Kasumi-1 (cell line): ENCODE measurements at regions not wholly inside any gene's neighbourhood (a gene's known extent, or its start where the extent isn't known, plus 50 kb on each side); places are given as distances from the start of the nearest gene placed in this dataset.
A peak's percentile ranks its signal among the peaks of the same experiment; 100 is the strongest.
"Not testable (repeated sequence)": the region's sequence is repeated elsewhere in the genome, so short reads cannot be mapped to it uniquely, and the experiment has no call there.

ENCODE experiments used
- DNase-seq, 2 experiments: peaks; one replicate each; lab custom pipeline; 2025; lab: John Stamatoyannopoulos, UW

DNA sequence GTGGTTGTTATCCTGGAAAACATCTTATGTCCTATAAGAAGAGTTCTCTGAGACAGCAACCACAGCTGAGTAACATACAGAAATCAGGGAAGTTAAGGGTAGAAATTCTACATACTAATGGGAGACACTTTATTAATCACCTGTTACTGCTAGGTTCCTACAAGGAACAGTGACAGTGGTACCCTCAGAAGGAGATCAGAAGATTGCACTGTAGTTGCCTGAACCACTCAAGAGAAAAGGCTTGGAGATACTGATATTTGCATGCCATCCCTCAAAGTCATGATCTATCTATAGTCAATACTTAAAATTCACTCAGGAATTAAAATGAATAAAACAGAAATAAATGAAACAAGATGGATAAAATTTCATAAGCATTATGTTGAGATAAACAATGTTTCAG lies 136.0 kb downstream of the LMLN start:
- no peak for DNase-seq

DNA sequence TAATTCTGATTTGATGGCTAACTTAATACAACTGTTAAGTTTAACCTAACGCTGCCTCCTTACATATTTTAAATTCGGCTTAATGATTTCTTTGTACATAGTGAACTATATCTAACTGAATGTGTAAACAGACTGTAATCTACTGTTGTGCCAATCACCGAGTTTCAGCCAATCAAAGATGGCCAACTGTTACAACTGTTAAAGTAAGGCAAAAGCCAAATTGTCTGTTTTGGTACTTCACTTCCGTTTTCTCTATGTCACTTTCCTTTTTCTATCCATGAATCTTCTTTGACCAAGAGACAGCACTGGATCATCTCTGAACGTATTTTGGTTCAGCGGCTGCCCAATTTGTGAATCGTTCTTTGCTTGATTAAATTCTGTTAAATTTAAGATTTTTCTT lies 137.0 kb downstream of the LMLN start:
- no peak for DNase-seq

DNA sequence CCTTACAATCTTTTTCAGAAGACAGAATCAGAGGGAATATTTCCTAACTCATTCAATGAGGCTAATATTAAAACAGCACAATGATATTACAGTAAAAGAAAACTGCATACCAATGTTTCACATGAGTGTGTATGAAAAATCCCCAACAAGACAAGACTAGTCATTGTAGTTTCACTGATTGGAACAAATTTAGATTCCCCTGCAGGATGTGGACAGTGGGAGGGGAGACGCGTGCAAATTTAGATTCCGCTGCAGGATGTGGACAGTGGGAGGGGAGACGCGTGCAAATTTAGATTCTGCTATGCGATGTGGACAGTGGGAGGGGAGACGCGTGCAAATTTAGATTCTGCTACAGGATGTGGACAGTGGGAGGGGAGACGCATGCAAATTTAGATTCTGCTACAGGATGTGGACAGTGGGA lies 138.7 kb downstream of the LMLN start:
- peak; percentile 28 to 35 for DNase-seq

DNA sequence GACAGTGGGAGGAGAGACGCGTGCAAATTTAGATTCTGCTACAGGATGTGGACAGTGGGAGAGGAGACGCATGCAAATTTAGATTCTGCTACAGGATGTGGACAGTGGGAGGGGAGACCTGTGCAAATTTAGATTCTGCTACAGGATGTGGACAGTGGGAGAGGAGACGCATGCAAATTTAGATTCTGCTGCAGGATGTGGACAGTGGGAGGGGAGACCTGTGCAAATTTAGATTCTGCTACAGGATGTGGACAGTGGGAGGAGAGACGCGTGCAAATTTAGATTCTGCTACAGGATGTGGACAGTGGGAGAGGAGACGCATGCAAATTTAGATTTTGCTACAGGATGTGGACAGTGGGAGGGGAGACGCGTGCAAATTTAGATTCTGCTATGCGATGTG lies 143.1 kb downstream of the LMLN start:
- DNase-seq: not testable (repeated sequence)

DNA sequence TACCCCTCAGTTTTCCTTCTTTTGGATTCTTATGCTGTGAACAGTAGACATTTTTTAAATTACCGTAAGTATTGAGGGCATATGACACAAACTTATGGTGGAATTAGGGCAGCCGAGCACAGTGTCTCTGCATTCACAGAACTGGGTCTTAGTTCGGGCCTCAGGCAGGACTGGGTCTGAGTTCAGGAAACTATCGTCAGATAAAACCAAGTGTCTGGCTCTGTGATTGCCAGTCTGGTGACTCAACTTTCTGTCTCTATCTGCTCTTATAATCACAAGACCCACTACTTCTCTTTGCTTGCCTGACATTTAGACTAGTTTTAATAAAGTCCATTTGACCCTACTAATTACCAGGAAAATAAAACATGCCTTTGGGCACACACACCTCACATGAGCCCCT lies 146.2 kb downstream of the LMLN start:
- DNase-seq: no peak

DNA sequence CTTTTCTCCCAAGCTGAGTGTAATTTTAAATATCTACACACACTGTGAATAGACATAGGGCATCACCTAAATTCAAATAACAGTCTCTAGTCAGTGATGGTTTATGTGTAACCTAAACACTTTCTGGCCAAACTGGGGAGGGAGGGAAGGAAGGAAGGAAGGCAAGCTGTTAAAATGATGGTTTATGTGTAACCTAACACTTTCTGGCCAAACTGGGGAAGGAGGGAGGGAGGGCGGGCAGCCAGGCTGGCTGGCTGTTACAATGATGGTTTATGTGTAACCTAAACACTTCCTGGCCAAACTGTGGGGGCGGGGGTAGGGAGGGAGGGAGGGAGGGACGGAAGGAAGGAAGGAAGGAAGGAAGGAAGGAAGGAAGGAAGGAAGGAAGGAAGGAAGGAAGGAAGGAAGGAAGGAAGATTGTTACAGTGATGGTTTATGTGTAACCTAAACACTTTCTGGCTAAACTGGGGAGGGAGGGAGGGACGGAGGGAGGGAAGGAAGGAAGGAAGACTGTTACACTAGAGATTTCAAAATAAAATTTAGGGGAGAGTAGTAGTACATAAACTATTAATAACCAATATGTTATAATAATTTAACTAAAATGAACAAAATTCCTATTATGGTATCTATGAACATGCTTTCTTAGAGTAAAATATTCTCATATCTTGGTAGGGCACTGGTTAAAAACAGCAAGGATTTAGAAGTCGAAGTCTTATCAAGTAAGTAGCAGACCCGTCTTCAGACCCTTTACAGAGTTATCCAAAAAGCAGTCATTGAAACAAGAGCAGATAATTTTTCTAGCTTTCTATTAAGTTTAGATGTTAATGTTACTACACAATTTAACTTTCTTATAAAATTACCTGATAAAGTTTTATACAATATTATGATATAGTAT lies 148.1 kb downstream of the LMLN start:
- DNase-seq: no peak

DNA sequence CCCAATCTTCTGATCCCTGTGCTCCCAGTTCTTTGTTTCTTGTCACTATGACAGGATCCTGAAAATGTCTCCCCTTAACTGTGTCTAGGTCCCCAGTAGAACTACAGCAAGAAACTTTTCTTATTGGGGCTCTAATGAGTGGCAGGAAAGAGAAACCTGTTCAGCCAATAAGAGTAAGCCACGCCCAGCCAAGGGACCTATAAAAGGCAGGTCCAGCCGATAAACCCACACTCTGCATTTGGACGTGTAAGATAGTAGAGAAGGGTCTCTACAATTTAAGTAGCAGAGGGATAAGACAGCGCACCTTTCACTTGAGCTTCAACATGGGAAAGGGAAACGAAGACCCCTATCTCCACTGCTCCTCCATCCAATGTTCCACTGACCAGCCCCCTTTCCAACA lies 149.9 kb downstream of the LMLN start:
- no peak for DNase-seq

DNA sequence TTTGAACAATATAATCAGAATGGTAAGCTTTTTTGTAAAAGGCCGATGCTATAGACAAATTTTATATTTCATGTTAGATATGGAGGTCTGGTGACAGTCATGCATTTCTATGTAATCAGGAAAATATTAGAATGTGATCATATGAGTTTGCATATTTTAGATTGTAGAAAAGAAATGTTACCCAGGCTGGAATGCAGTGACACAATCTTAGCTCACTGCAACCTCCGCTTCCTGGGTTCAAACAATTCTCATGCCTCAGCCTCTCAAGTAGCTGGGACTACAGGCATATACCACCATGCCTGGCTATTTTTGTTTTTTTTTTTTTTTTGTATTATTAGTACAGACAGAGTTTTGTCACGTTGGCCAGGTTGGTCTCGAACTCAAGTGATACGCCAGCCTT lies 152.0 kb downstream of the LMLN start:
- DNase-seq: no peak

DNA sequence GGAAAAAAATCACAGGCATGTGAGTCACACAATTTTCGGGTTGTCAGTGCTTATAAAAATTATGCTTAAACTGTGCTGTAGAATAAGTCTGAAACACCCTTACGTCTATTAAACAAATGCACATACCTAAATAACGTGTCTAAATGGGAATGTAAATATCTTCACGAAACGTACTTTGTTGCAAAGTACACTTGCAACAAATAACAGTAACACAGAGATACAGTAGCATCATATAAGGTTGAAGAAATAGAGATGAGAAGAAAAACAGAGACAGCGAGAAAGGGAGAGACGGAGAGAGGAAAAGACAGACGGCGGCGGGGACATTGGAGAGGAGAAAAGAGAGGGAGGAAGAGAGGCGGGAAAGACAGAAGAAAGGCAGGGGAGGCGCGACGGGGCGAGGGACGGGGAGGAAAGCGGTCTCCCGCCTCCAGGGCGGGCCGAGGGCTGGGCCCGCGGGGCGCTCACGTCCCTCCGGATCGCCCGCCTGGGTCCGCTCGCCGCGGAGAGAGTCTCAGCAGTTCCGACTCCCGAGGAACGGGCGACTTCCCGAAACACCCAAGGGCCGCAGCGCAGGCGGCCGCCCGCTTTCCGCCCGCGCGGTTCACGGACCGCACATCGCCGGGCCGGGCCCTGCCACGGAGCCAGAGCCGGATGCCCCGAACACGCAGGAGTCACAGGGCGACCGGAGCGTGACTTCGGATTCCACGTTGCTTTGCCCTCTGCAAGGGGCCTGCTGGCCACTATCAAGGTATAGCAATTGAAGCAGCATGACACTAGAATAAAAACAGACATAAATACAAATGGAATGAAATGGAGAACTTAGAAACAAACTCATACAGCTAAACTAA lies 153.4 kb downstream of the LMLN start:
- no peak for DNase-seq

DNA sequence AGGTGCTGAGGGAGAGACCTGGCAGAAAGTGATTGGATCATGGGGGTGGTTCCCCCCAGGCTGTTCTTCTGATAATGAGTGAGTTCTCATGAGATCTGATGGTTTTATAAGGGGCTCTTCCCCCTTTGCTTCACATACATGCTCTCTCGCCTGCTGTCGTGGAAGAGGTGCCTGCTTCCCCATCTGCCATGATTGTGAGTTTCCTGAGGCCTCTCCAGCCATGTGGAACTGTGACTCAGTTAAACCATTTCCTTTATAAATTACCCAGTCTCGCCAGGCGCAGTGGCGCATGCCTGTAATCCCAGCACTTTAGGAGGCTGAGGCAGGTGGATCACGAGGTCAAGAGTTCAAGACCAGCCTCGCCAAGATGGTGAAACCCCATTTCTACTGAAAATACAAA lies 154.5 kb downstream of the LMLN start:
- DNase-seq: not testable (repeated sequence)

DNA sequence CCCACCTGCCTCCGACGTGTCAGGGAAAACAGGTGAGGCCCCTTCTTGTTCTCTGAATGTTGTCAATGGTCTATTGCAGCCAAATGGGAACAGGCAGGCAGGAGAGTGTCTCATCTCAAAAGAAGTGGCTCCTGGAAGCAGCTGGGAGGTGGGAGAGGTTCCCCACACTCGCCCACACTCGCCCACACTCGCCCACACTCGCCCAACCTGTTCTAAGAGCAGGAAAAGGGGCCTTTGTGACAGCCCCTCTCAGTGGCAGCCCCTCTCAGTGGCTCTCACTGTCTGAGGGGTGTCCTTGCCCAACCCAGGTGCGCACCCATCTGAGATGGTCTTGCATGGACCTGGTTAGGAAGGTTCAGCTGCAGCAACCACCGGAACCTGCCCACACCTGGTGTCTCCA lies 162.2 kb downstream of the LMLN start:
- DNase-seq: not testable (repeated sequence)

DNA sequence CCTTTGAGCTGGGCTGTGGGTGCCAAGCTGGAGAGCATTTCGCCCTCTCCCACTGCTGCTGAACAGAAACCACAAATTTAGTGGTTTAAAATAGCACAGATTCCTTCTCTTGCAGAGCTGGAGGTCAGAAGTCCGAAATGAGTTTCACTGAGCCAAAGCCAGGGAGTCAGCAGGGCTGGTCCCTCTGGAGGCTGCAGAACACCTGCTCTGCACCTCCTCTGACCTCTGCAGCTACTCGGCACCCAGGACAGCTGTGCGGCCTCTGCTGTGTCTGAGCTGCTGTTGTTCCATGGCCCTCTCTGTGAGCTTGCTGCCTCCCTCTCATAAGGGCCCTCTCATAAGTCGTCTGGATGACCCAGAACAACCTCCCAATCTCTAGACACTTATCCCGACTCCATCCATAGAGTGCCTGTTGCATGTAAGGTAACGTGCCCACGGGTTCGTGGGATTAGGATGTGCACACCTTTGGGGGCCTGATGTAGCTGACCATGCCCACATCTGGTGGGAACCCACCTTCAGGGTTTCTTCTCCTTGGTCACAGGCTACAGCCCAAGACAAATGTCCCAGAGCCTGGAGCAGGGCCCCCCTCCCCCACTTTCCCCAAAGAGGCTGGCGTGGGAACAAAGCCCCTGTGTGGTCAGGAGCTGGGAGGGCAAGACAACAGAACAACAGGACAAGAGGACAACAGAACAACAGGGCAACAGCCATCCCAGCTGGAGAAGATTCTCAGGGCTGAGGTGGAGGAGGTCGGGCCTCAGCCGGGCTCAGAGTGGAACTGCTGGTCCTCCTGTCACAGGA lies 177.2 kb downstream of the LMLN start:
- not testable (repeated sequence) for DNase-seq

DNA sequence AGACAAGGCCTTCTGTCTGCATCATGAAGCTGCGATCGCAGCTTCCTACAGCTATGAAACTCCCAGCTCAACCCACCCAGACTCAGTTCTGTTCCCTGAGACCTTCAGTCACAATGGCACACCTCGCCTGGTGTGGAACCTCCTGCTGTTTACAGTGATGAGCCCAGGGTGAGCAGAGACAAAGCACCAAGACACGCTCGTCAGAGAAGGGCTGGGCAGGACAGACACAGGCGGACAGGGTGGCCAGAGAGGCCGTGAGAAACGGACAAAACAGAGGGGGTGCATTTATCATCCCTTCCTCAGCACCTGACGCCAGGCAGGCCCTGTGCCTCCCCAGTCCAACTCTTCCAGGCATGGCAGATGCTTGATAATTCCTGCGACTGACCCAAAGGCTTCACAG lies 178.2 kb downstream of the LMLN start:
- DNase-seq: not testable (repeated sequence)

DNA sequence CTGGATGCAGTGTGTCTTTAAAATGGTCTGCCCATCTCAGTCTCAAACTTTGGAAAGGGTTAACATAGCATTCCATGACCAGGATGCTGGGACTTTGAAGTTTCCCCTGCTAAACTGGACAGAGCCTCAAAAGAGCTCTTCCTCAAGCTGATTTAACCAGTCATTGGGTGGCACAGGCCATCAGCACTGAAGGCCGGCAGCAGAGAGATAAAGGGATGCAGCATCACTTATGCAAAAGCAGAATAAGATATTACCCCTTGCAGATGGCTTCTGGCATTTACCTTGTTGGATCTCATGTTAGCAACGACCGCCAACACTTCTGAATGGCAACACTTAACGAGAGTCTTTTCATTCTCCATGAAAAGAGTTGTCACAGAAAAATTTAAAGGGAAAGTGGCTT lies 179.0 kb downstream of the LMLN start:
- DNase-seq: not testable (repeated sequence)

DNA sequence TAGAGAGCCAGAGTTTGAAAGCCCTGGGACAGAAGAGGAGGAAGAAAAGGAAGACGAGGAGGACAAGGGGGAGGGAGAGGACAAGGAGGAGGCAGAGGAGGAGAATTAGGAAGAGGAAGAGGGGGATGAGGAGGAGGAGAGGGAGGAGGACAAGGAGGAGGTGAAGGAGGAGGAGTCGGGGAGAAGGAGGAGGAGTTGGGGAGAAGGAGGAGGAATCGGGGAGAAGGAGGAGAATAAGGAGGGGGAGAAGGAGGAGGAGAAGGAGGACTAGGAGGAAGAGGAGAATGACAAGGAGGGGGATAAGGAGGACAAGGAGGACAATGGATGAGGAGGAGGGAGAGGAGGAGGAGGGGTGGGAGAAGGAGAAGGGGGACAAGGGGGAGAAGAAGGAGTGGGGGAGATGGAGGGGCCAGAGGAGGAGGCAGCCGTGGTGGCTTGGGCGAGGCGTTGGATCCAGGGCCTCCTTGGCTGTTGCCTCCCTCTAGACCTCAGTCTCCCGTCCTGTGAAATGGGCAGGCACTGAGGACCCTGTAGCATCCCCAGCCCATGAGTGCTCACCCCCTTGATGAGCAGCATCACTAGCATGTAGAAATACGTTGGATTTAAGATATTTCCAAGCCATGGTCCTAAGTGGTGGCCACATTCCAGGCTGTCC lies 179.6 kb downstream of the LMLN start:
- DNase-seq: not testable (repeated sequence)

DNA sequence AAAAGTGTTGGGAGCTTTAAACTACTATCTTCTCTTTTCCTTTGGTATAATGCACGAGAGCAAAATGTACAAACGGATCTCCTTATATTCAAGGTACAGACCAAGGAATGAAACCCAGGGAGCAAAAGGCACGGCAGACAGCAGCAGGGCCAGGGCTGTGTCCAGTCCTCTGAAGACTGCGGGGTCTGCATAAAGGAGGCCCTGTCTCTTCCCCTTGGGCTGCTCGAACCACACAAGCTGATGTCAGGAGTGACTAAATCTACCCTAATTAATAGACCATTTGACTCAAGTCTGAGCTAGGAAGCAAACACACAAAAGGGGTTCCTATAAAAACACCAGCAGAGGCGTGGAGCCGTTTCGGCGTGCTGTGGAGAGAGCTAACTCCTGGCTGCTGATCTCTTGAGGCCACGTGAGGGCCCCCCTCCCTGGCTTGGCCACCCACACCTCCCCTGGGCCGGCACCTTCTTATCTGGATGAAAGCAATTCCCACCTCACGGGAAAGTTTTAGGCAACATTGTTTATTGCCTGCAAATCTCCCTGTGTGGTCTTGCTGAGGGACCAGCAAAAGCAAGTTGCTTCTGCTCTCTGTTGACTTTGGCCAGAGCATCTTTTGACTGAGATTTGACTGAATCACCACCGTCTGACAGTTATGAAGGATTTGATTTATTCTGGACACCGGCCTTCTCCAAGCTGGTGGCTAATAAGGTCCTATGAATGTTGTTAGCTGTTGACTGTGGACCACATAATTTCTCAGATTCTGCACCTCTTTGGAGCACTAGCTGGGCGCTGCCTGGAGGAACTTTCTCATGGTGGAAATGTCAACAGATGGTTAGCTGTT lies 183.5 kb downstream of the LMLN start:
- DNase-seq: not testable (repeated sequence)

DNA sequence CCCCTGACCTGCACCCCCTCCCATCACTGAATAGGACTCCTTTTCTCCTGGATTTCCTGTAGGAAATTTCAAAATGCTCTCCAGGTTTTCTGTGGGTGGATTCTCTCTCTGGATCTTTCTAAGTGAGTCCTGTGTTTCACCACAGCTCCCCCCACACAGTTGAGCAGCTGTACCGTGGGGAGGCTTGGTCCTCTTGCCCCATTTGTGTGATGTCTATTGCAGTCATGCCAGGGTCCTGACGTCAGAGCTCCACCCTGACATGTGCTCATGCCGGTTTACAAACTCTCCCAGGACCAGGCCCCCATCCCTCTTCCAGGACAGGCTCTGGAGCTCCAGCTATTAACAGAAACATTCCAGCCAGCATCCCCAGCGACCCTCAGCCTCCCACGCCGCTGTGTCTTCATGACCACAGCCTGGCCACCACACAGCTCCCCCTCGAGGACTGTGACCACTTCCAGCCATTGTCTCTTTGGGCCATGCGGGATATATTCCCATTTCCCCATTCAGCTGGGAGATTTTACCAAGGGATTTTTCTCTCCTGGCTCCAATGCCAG lies 185.3 kb downstream of the LMLN start:
- not testable (repeated sequence) for DNase-seq

DNA sequence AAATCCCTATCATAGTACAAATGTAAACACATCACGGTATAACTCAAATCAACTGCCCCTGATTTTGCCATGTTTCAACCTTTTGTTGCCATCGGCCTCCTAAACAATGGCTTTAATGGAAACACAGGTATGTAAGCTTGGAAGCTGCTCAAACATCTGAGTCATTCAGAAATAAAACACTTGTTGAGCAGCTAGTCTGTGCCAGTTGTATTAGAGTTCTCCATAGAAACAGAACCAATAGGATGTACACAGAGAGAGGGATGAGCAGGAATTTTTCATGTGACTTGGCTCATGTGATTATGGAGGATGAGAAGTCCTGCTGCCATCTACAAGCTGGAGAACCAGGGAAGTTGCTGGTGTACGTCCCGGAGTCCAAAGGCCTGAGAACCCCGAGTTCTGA lies 186.1 kb downstream of the LMLN start:
- not testable (repeated sequence) for DNase-seq

DNA sequence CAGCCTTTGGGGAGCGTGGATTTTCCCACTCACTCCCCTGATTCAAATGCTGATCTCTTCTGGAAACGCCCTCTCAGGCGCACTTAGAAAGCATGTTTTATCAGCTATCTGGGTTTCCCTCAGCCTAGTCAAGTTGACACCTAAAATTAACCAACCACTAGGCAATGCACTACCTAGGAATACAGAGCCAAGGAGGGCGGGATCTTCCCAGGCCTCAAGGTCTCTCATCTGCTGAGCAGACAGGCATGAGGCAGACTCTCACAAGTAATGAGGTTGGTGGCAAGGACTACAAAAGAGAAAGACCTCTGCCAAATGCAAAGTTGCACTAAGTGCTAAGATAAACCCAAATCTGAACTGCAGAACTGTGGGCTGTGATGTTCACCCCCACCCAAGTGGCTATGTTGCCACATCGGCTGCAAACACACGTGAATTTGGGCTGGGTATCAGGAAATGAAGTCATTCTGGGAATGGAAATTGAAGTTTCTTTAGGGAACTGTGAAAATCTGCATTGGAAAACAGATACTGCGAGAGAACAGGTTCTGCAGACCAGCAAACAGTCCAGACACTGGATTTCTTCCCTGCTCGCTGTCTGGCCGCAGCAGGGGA lies 186.6 kb downstream of the LMLN start:
- not testable (repeated sequence) for DNase-seq

DNA sequence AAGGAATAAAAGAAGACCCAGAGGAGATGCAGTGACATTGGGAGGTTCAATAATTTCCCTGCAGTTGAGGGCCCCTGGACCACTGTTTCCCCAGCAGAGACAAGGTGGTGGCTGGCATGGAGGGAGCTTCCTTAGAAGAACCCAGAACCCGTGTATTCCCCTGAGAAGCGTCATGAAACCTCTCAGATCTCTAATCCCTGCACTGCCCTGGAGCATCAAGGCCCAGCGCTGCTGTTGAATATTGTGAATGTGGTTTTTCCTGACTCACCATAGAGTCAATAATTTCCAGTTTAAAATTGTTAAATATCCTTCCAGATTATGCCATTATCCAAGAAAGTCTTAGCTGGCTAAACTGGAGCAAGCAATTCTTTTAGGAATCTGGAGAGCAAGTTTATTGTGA lies 187.2 kb downstream of the LMLN start:
- DNase-seq: not testable (repeated sequence)
